HG03175 (cell line): ENCODE measurements at regions not wholly inside any gene's neighbourhood (a gene's known extent, or its start where the extent isn't known, plus 50 kb on each side); places are given as distances from the start of the nearest gene placed in this dataset.

Experiments
- ATAC-seq: cut with Tn5 transposase; IDR thresholded peaks from one replicate; pipeline ENCODE4 v1.9.1; 2021; ENCODE audit warnings: mild to moderate bottlenecking, moderate library complexity; ENCODE audit not compliant: unreplicated experiment

GRCh38 chr6:44500074-44500473 is 112.6 kb downstream of the CDC5L start:
- no peak for ATAC-seq

- no peak for ATAC-seq
Observed at GRCh38 chr6:44503471-44503870, 116.0 kb downstream of the CDC5L start.

GRCh38 chr6:44504301-44504791 is 116.8 kb downstream of the CDC5L start:
- ATAC-seq, result no peak

- ATAC-seq, result no peak
Observed at GRCh38 chr6:44505751-44506150, 118.2 kb downstream of the CDC5L start.

DNA sequence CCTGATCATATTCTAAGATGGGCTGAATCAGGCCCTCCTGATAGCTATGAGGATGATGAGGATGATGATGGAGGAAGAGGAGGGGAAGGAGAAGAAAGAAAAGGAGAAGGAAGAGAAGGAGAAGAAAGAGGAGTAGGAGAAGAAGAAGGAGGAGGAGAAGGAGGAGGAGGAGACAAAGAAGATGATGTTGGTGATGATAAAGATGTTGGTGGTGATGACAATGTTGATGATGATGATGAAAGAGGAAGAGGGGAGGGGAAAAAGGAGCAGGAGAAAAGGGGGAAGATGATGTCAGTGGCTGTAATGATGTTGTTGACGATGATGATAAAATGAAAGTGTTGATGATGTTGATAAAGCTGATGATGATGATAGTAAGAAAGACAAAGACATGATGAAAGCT is 119.5 kb downstream of the CDC5L start:
- no peak for ATAC-seq

- ATAC-seq, result no peak
Observed at GRCh38 chr6:44508646-44509045, 121.1 kb downstream of the CDC5L start.

- ATAC-seq, result no peak
Observed at GRCh38 chr6:44511126-44511525, 123.6 kb downstream of the CDC5L start.

DNA sequence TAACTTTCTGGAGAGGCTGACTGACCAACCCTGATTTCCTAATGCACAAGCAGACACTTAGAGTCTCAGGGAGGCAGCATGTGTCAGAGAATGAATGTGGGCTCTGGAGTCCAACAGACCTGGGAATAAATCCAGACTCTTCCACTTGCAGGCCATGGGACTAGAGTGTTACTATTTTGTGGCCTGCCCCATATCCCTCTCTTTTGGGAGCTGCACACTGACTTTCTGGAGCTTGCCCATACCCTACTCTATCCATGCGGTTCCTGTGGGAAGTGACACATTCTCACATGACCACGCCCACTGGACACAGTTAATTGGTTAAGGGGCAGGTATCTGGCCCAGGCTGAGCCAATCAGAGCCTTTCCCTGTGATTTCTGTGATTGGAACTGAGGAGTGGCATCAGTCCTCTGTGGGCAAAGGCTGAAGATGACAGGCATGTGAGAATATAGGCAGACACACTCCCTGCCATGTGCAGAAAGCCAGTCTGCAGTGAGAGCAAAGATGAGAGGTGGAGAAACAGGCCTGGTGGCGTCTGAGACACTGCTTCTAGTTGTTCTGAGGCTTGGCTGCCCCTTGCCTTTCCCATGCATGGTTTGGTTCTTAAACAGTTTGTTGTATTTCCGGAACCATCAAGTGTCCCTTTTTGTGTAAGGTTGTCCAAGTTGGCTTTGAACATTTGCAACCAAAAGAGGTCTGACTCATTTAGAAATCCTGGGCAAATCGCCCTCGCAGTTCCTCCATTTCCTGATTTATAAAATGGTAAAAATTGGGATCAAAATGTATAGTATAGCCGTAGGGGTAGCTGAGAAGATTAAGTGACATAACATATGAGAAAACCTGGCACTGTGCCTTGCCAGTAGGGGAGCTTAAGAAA is 125.6 kb downstream of the CDC5L start:
- ATAC-seq, result no peak

GRCh38 chr6:44514085-44514484 is 126.6 kb downstream of the CDC5L start:
- ATAC-seq, result no peak

- no peak for ATAC-seq
Observed at GRCh38 chr6:44514576-44515193, 127.2 kb downstream of the CDC5L start.

GRCh38 chr6:44522871-44523270 is 135.4 kb downstream of the CDC5L start:
- no peak for ATAC-seq

DNA sequence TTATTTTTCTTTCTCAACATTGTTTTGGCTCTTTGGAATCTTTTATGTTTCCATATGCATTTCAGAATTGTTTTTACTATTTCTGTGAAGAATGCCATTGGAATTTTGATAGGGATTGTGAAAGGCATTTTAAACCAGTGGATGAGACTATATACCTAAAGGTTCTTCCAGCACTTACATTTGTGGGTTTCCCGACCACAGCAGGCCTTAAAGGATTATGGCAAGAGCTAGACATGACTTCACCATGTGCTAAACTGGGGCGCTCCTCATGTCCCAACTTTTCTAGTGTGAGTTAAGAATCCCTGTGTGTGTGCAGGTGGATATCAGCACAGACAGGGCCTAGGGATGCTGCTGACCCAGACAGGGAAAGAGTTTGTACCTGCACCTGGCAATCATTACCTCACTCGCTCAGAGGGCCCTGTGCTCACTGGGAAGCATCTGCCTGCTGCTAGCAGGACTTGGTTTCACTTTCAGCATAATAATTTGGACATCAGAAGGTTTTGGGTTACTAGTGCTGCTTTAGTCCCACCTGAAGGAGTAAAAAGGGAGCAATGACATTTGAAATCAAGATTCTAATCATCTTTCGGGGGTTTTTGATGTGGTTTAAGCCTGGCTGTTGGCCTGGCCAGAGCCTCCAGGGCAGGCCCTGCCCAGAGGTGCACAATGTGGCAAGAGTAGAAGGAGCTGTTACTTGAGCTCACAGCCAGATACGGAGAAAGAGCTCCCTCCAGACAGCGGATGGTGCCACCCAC is 137.1 kb downstream of the CDC5L start:
- no peak for ATAC-seq

DNA sequence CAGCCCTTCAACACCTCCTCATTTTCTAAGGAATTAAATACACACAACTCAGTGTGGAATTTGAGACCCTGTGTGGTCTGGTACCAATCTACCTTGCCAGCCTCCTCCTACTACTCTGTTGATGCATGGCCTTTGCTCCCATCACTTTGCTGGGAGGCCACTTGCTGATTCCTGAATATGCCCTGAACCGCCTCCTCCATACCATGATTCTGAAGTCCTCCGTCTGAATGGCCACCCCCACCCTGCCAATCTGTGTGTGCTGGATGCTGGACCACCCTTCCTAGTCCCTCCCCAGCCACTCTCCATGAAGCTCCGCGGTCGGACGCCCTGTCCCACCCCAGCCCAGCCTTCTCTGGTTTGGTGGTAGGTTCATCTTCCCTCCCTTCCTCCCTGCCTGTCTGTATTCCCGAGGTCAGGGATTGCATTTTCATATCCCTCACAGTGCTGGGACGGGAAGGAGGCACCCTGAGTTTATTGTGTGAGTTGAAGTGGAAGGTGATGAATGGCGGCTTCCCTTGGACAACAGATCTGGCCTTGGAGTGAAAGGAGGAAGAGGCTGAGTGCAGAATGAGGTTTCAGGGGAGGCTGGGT is 138.3 kb downstream of the CDC5L start:
- ATAC-seq, result no peak

- ATAC-seq, result no peak
Observed at GRCh38 chr6:44527181-44527580, 139.7 kb downstream of the CDC5L start.

DNA sequence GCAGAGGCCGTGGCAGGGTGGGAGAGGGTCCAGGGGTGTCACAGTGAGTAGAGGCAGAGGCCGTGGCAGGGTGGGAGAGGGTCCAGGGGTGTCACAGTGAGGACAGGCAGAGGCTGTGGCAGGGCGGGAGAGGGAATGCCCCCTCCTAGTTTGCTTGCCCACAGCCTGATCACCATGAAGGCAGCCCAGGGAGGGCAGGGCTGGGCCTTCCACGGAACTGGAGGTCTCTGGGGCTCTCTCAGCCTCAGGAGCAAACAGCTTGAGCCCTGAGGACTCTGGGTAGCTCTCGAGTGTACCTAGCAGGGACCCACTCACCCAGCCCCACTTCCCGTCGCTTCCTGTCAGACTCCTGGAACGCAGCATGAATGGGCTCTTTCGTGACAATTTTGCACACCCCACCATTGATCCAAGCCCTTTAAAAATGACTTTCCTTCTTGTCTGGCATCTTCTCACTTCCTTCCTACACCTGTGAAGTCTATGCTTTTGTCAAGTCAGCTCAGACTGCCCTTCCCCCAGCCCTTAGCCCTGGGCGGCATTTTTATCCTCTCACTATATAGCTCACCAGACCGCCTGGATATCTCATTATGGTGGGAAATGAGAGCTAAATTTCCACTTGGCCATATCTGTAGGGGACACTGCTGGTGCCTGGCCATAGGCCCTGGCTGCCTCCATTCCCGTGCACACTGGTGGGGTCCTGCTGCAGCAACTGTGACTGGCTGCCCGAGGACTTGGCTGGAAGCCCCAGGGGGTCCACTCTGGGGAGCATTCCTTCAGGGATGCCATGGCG is 140.3 kb downstream of the CDC5L start:
- no peak for ATAC-seq

DNA sequence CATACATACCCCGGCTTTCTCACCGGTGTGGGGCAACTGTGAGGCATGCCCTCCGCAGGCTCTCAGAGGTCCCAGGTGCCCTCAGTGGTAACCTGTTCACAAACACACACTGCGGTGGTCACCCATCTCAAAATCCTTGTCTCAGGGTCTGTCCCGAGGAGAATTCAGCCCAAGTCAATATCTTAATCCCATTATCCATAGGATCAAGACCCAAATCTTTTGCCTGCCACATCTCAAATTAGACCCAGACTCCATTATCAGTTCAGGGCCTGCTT is 140.8 kb downstream of the CDC5L start:
- ATAC-seq, result no peak

DNA sequence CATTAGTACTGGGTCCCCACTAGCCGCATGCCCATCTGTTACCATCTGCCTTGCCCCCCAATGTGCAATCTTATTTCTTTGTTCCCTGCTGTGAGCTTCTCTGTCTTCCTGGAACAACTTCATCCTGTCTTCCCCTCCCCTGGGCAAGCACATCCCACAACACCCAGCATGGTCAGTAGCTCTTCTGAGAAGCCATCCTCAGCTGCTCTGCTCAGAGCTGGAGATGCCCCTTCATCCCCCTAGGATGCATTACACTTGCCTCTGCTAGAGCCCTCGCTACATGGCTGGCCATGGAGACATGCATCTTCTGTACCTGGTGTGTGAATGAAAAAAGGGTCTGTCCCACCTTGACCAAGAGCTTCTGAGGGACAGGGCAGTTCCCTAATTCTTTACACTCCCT is 141.2 kb downstream of the CDC5L start:
- ATAC-seq, result no peak

GRCh38 chr6:44529146-44529905 is 141.8 kb downstream of the CDC5L start:
- no peak for ATAC-seq

DNA sequence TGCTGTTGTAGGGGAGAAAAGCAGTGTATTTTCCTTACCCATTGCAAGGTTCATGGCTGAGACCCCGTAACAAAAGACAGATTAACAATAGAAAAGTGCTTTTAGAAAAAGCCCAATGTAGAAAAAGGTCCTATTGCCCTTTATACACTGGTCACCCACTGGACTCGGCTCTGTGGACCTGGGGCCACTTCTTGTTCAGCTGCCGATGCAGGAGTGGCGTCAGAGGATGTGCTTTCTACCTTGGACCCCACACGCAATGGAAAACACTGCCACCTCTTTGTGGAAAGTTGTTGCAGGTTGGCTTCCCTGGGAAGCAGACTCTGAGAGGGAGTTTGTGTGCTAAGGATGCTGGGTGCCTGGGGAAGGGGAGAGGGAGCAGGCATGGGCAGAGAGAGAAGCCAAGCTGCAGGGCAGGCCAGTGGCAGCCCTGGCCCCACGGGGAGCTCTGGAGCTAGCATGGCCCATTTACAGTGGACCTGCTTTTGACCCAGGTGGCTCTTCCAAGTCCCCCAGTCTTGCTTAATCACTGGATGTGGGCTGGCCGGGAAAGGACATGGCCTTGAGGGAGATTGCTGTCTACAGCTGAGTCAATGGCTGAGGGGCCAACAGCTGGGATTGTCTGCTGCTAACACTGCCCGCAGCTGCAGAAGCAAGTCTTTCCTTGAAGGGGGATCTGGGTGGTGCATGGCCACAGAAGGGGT is 142.9 kb downstream of the CDC5L start:
- no peak for ATAC-seq

GRCh38 chr6:44530910-44531234 is 143.4 kb downstream of the CDC5L start:
- ATAC-seq, result no peak
